Neural cell (in vitro differentiated cells): ENCODE measurements at regions not wholly inside any gene's neighbourhood (a gene's known extent, or its start where the extent isn't known, plus 50 kb on each side); places are given as distances from the start of the nearest gene placed in this dataset.

Experiments used
- CTCF ChIP-seq: fragments of 450-650 bp; IDR thresholded peaks from 2 replicates; pipeline ENCODE4 v1.5.1; 2014; ENCODE audit warnings: antibody characterized with exemption, mild to moderate bottlenecking, moderate library complexity; ENCODE audit not compliant: poor library complexity, severe bottlenecking
- EP300 ChIP-seq: fragments of 450-650 bp; conservative IDR thresholded peaks from 2 replicates; pipeline ENCODE4 v1.6.1; 2014; ENCODE audit warnings: antibody characterized with exemption, mild to moderate bottlenecking, moderate library complexity; ENCODE audit not compliant: poor library complexity, severe bottlenecking
- EZH2 ChIP-seq: fragments of 200-600, 300-800 bp; shearing (Covaris generic), sonication (generic); IDR thresholded peaks from 2 replicates; pipeline ENCODE4 v1.6.1; 2014; ENCODE audit warnings: antibody characterized with exemption, low read length, borderline replicate concordance, mild to moderate bottlenecking; ENCODE audit not compliant: insufficient read depth, poor library complexity, severe bottlenecking
- POLR2AphosphoS5 ChIP-seq: IDR thresholded peaks from 2 replicates; pipeline ENCODE4 v1.6.1; 2012
- RAD21 ChIP-seq: fragments of 450-650 bp; conservative IDR thresholded peaks from 2 replicates; pipeline ENCODE4 v1.6.1; 2014; ENCODE audit warnings: antibody characterized with exemption, mild to moderate bottlenecking, moderate library complexity
- REST ChIP-seq: IDR thresholded peaks from 2 replicates; pipeline ENCODE4 v1.6.1; 2012; ENCODE audit warnings: borderline replicate concordance
- TAF1 ChIP-seq: IDR thresholded peaks from 2 replicates; pipeline ENCODE4 v1.6.1; 2012; ENCODE audit warnings: low read depth

- TF ChIP-seq POLR2AphosphoS5, result no peak
- no peak for TF ChIP-seq REST
- no peak for TF ChIP-seq CTCF
- TF ChIP-seq EZH2, result no peak
- TF ChIP-seq EP300, result no peak
- TF ChIP-seq TAF1, result no peak
- no peak for TF ChIP-seq RAD21
Measured at GRCh38 chr5:174482607-174483024, 241.8 kb upstream of the MSX2 start.
